ENCODE measurements at regions not wholly inside any gene's neighbourhood (a gene's known extent, or its start where the extent isn't known, plus 50 kb on each side); places are given as distances from the start of the nearest gene placed in this dataset.

- DNase-seq (ENCODE audit: extremely low read depth in 1 of 4, low spot score in 3 of 4) = no peak
- no peak for ATAC-seq
- no peak overlapping the region for H3K4me3 ChIP-seq
- H4K20me1 ChIP-seq (replicated peaks; ENCODE audit: control insufficient read depth, insufficient read depth, low read length) = no peaks in the 10 kb centered on the region
- H2AFZ ChIP-seq (ENCODE audit: low read depth, low read length) = no peak overlapping the region
- no peaks in the 10 kb centered on the region for H3K9me1 ChIP-seq (ENCODE audit: control insufficient read depth, insufficient read depth, low read length)
- no peak for FAIRE-seq
- no peak overlapping the region for H3K9ac ChIP-seq (ENCODE audit: insufficient read depth in 1 of 2, low read depth in 2 of 2, low read length in 2 of 2)
- no peaks in the 10 kb centered on the region for H3K36me3 ChIP-seq (ENCODE audit: control insufficient read depth, insufficient read depth, low read length)
- WGBS (ENCODE audit: insufficient coverage, low coverage, missing lambda C conversion rate) = 3% methylated on average over 5 of the region's 7 CpGs
- no peaks in the 10 kb centered on the region for H3K4me1 ChIP-seq (replicated peaks in 1 of 2; ENCODE audit: control insufficient read depth in 2 of 2, insufficient read depth in 2 of 2, low read length in 2 of 2)
- CTCF ChIA-PET (ENCODE audit: low intra/inter-chr PET ratio) = no interaction called here
- in situ Hi-C loops (cut with MboI) = no loop called here
- H3K4me2 ChIP-seq (ENCODE audit: insufficient read depth, low read length) = no peak overlapping the region
- no peaks in the 10 kb centered on the region for H3K9me3 ChIP-seq (replicated peaks; ENCODE audit: control insufficient read depth, insufficient read depth, low read depth, low read length)
- POLR2A ChIA-PET = no interaction called here
- H3K79me2 ChIP-seq (ENCODE audit: control insufficient read depth, insufficient read depth, low read length) = no peaks in the 10 kb centered on the region
- no TSS peak for BruUV-seq (replicated peaks)
- no peak overlapping the region for H3K27ac ChIP-seq (ENCODE audit: extremely low read depth, low read depth, low read length)
- intact Hi-C loops (cut with micrococcal nuclease) = no loop called here
- H3K27me3 ChIP-seq (ENCODE audit: control insufficient read depth in 2 of 2, insufficient read depth in 2 of 2, low read length in 2 of 2) = peaks cover 5 to 20% of the 10 kb centered on the region in 2 experiments; a peak in 4 of 5 replicates
- no peak for TF ChIP-seq REST (IDR thresholded peaks at IDR 0.05; ENCODE audit: borderline replicate concordance)
- no peak for TF ChIP-seq REST (CRISPR knock-in tag; IDR thresholded peaks at IDR 0.05; ENCODE audit: low read depth)
Observed at GRCh38 chr10:6757158-6757557, 177.1 kb upstream of the PRKCQ start.
